ENCODE measurements at regions not wholly inside any gene's neighbourhood (a gene's known extent, or its start where the extent isn't known, plus 50 kb on each side); places are given as distances from the start of the nearest gene placed in this dataset.

DNA sequence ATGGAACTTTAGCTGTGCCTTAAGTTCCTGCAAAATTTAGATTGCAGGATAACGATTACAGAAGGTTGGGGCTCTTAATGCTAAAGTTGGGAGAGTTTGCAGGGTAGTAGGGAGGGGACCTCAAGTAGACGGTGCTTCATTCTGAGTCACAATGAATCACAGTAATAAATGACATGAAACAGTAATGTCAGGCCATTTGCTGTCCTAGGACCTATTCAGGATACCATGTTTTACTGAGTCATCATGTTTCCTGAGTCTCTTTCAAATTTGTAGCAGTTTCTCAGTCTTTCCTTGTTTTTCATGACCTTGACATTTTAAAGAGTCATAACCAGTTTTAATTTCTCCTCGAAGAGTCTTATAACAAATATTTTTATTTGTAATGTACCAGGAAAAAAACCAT, 406.9 kb upstream of the MAP3K7 start:
- in situ Hi-C loops (cut with HindIII; ENCODE audit: low sequenced_read_pairs) = no loop called here
- TF ChIP-seq, protein P1, sequence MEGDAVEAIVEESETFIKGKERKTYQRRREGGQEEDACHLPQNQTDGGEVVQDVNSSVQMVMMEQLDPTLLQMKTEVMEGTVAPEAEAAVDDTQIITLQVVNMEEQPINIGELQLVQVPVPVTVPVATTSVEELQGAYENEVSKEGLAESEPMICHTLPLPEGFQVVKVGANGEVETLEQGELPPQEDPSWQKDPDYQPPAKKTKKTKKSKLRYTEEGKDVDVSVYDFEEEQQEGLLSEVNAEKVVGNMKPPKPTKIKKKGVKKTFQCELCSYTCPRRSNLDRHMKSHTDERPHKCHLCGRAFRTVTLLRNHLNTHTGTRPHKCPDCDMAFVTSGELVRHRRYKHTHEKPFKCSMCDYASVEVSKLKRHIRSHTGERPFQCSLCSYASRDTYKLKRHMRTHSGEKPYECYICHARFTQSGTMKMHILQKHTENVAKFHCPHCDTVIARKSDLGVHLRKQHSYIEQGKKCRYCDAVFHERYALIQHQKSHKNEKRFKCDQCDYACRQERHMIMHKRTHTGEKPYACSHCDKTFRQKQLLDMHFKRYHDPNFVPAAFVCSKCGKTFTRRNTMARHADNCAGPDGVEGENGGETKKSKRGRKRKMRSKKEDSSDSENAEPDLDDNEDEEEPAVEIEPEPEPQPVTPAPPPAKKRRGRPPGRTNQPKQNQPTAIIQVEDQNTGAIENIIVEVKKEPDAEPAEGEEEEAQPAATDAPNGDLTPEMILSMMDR (IDR thresholded peaks at IDR 0.05; ENCODE audit: low read depth, low read length) = no peak
- DNase-seq (ENCODE audit: low read depth, low spot score) = no peak
- no peak overlapping the region for H3K4me3 ChIP-seq (ENCODE audit: low read depth, low read length)

DNA sequence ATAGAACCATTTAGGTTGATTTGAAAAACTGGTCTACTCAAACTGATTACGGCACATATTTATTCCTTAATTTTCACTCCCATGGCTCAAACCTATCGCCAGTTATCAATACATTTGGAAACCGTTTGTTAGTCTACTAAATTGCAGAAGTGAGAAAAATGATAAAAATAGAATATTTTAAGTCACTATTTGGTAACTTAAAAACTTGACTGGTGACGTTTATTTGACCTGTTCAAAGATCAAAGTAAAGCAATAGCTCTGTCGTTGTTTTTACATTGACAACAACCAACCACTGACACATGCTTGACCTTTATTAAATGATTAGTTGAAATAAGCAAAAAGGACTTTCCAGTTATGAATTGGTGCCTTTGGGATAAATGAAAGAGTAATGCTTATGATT, 402.9 kb upstream of the MAP3K7 start:
- TF ChIP-seq, protein P1 (IDR thresholded peaks at IDR 0.05; ENCODE audit: low read depth, low read length) = no peak
- in situ Hi-C loops (cut with HindIII; ENCODE audit: low sequenced_read_pairs) = no loop called here
- no peak for DNase-seq (ENCODE audit: low read depth, low spot score)
- no peak overlapping the region for H3K4me3 ChIP-seq (ENCODE audit: low read depth, low read length)

DNA sequence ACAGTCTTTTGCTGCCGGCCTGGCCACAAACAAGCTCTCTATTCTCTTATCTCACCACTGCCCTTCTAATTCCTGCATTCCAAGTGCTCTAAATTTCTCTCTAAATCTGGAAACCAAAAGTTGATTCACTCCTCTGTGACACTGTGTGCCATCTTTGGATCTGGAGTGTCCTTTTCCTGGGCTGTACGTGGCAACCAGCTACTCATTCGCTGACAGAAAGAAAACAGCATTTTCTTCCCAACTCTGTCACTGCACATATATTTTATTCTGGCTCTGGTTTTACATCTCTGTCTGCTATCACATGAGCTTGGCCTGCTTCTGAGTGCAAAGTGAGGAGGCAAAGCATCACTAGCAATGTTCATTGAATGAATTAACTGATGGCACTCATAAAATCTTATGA, 397.2 kb upstream of the MAP3K7 start:
- in situ Hi-C loops (cut with HindIII; ENCODE audit: low sequenced_read_pairs) = no loop called here
- TF ChIP-seq, protein P1 (IDR thresholded peaks at IDR 0.05; ENCODE audit: low read depth, low read length) = no peak
- DNase-seq (ENCODE audit: low read depth, low spot score) = no peak
- H3K4me3 ChIP-seq (ENCODE audit: low read depth, low read length) = no peak overlapping the region

DNA sequence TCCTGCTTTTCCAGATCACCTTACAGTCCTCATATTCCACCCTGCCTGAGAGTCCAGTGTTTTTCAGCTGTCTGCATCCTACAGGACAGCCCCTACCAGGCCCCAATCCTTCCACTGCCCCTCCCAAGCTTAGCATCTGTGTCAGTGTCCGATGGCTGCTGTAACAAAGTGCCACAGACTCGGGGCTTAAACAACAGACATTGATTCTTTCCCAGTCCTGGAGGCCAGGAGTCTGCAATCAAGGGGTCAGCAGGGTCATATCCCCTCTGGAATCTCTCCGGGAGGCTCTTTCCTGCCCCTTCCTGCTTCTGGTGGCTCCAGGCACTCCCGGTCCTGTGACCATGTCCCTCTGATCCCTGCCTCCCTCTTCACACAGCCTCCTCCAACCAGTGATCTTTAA, 396.6 kb upstream of the MAP3K7 start:
- no peak overlapping the region for H3K4me3 ChIP-seq (ENCODE audit: low read depth, low read length)
- in situ Hi-C loops (cut with HindIII; ENCODE audit: low sequenced_read_pairs) = no loop called here
- TF ChIP-seq, protein P1 (IDR thresholded peaks at IDR 0.05; ENCODE audit: low read depth, low read length) = no peak
- no peak for DNase-seq (ENCODE audit: low read depth, low spot score)

DNA sequence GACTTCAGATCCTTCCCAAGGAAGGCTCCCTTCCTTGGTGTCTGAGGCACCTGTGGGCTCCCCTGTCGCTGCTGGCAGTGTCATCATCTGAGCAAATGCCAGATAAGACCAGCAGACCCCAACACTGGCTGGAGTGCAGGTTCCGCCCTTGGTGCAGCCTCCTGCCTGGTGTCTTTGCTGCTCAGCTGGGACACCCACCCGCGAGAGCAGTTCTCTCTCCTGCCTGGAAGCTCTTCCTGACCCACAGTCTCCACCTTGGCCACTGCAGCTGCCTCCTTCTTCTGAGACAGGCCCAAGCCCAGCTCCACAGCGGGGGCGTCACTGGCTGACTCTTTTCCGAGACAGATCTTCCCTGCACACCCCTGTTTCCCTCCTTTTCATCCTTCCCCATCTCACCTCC, 395.7 kb upstream of the MAP3K7 start:
- no peak overlapping the region for H3K4me3 ChIP-seq (ENCODE audit: low read depth, low read length)
- in situ Hi-C loops (cut with HindIII; ENCODE audit: low sequenced_read_pairs) = no loop called here
- TF ChIP-seq, protein P1 (IDR thresholded peaks at IDR 0.05; ENCODE audit: low read depth, low read length) = no peak
- DNase-seq (ENCODE audit: low read depth, low spot score) = no peak

DNA sequence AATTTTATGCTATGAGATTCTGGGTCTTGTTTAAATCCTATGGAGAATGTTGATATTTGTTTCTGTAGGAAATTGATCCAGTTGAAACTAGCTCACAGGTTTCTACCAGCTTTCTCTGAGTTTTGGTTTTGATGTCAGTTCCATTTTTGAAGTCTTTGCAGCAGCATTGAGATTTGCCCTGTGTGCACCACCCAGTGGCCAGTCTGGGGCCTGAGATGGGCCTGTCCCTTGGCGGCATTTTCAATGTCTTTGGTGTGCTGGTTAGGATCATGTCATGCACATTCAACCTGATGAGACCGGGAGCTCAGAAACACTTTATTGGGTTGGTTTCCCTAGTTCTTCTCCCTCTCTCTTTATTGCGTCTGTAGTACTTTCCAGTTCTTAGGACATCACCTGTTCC, 395.2 kb upstream of the MAP3K7 start:
- no peak for DNase-seq (ENCODE audit: low read depth, low spot score)

More for the DNA sequence above, 395.2 kb upstream of the MAP3K7 start:
- H3K4me3 ChIP-seq (ENCODE audit: low read depth, low read length) = no peak overlapping the region
- in situ Hi-C loops (cut with HindIII; ENCODE audit: low sequenced_read_pairs) = no loop called here
- TF ChIP-seq, protein P1 (IDR thresholded peaks at IDR 0.05; ENCODE audit: low read depth, low read length) = no peak

Data from astrocyte of the spinal cord (primary cell).